HCT116 (cell line): ENCODE measurements at regions not wholly inside any gene's neighbourhood (a gene's known extent, or its start where the extent isn't known, plus 50 kb on each side); places are given as distances from the start of the nearest gene placed in this dataset.

Experiments
- ATAC-seq: fragments of 200-7000 bp; cut with Tn5 transposase; 2 replicates; pipeline ENCODE4 v1.9.1; 2020; ENCODE audit warnings: mild to moderate bottlenecking, moderate library complexity
- BruUV-seq: library from RNA; stranded (reverse); fragments of 400-500 nt; replicated peaks from 2 replicates; lab custom pipeline; 2021; lab: Mats Ljungman, UMichigan
- CTCF ChIA-PET: fragments of 300-600 bp; sonication (Branson Sonifier 250); formaldehyde crosslinking; loops from one replicate; lab custom pipeline; 2021; ENCODE audit warnings: antibody characterized with exemption; lab: Charles Lee
- POLR2A ChIA-PET: fragments of 300-600, 350-600 bp; sonication (Branson Sonifier 250); formaldehyde crosslinking; loops from one replicate; lab custom pipeline; 2021; ENCODE audit warnings: antibody characterized with exemption; lab: Charles Lee
- RAD21 ChIA-PET, 2 experiments: fragments of 300-600 bp; sonication (Branson Sonifier 250); formaldehyde crosslinking; loops; one replicate each; lab custom pipeline; 2023; ENCODE audit warnings: low total read pairs in 2 of 2; ENCODE audit not compliant: uncharacterized antibody in 2 of 2, unreplicated experiment in 2 of 2, low non-redundant PET in 1 of 2; lab: Charles Lee
- DNase-seq: peaks from one replicate; pipeline ENCODE4 v3.0.0-alpha.2; 2010; ENCODE audit warnings: low read depth, low spot score
- H2AFZ ChIP-seq: fragments of 200-600 bp; shearing (Covaris generic), sonication (generic); 2 replicates; pipeline ENCODE4 v1.6.1; 2017; ENCODE audit warnings: low read depth, mixed run types, mixed read lengths, antibody characterized with exemption, low read length; ENCODE audit not compliant: poor library complexity, severe bottlenecking
- H3K27ac ChIP-seq: 2 replicates; pipeline ENCODE4 v1.5.1; 2012; ENCODE audit warnings: low read depth, low read length
- H3K27me3 ChIP-seq: fragments of 200-600 bp; sonication (generic); 2 replicates; pipeline ENCODE4 v1.6.1; 2016; ENCODE audit warnings: mixed run types, low read length, mixed read lengths; ENCODE audit not compliant: insufficient read depth
- H3K36me3 ChIP-seq, 2 experiments: fragments of 200-500 bp in 1 of 2; fragments of 200-600 bp in 1 of 2; sonication (Bioruptor generic) in 1 of 2; sonication (generic) in 1 of 2; 2 replicates each; pipeline versions ENCODE4 v1.5.1 to v1.6.1; 2014 to 2016; ENCODE audit warnings: low read length in 2 of 2, inconsistent platforms in 1 of 2, mixed read lengths in 1 of 2, mixed run types in 1 of 2; ENCODE audit not compliant: insufficient read depth in 2 of 2, control insufficient read depth in 1 of 2
- H3K4me1 ChIP-seq, 2 experiments: fragments of 200-600 bp in 1 of 2; sonication (generic) in 1 of 2; 2 replicates each; pipeline versions ENCODE4 v1.5.1 to v1.6.1; 2012 to 2017; ENCODE audit warnings: low read length in 2 of 2, inconsistent platforms in 1 of 2, mild to moderate bottlenecking in 1 of 2, mixed read lengths in 1 of 2, mixed run types in 1 of 2, moderate library complexity in 1 of 2; ENCODE audit not compliant: insufficient read depth in 2 of 2, control insufficient read depth in 1 of 2
- H3K4me2 ChIP-seq: fragments of 200-600 bp; sonication (generic); 2 replicates; pipeline ENCODE4 v1.6.1; 2017; ENCODE audit warnings: mixed run types, low read length, mixed read lengths
- H3K4me3 ChIP-seq, 2 experiments: fragments of 200-600 bp in 1 of 2; sonication (generic) in 1 of 2; replicated peaks in 1 of 2; 2 replicates each; pipeline ENCODE4 v1.5.1; 2011 to 2016; ENCODE audit warnings: low read length in 2 of 2, control low read depth in 1 of 2, low read depth in 1 of 2, mild to moderate bottlenecking in 1 of 2, mixed read lengths in 1 of 2, mixed run types in 1 of 2
- H3K79me2 ChIP-seq: fragments of 200-600 bp; sonication (generic); 2 replicates; pipeline ENCODE4 v1.6.1; 2017; ENCODE audit warnings: mild to moderate bottlenecking, mixed run types, low read length, moderate library complexity, mixed read lengths; ENCODE audit not compliant: insufficient read depth
- H3K9ac ChIP-seq: fragments of 200-600 bp; sonication (generic); 2 replicates; pipeline ENCODE4 v1.6.1; 2016; ENCODE audit warnings: low read length, mixed read lengths
- H3K9me2 ChIP-seq: fragments of 200-600 bp; sonication (generic), shearing (Covaris generic); 2 replicates; pipeline ENCODE4 v1.6.1; 2017; ENCODE audit warnings: mixed run types, mild to moderate bottlenecking, moderate library complexity; ENCODE audit not compliant: insufficient read depth
- H3K9me3 ChIP-seq, 2 experiments: fragments of 200-500 bp in 1 of 2; fragments of 200-600 bp in 1 of 2; sonication (Bioruptor generic) in 1 of 2; sonication (generic) in 1 of 2; 2 replicates each; pipeline ENCODE4 v1.6.1; 2014 to 2017; ENCODE audit warnings: low read length in 2 of 2, mixed read lengths in 2 of 2, inconsistent platforms in 1 of 2, low read depth in 1 of 2, mild to moderate bottlenecking in 1 of 2, mixed run types in 1 of 2, moderate library complexity in 1 of 2; ENCODE audit not compliant: control insufficient read depth in 1 of 2, insufficient read depth in 1 of 2
- H4K20me1 ChIP-seq: fragments of 200-600 bp; sonication (generic), shearing (Covaris generic); 2 replicates; pipeline ENCODE4 v1.6.1; 2017; ENCODE audit warnings: mixed run types, mild to moderate bottlenecking, moderate library complexity; ENCODE audit not compliant: insufficient read depth
- CEBPB ChIP-seq: IDR thresholded peaks from 2 replicates; pipeline ENCODE4 v1.6.1; 2012; ENCODE audit warnings: low read depth
- ELF1 ChIP-seq: IDR thresholded peaks from 2 replicates; pipeline ENCODE4 v1.6.1; 2012; ENCODE audit warnings: low read depth, borderline replicate concordance
- EZH2 ChIP-seq: fragments of 200-600 bp; sonication (generic); IDR thresholded peaks from 2 replicates; pipeline ENCODE4 v1.6.1; 2017; ENCODE audit warnings: antibody characterized with exemption, mixed run types
- RAD21 ChIP-seq: IDR thresholded peaks from 2 replicates; pipeline ENCODE4 v1.6.1; 2012; ENCODE audit warnings: low read depth, mild to moderate bottlenecking
- TCF7L2 ChIP-seq: IDR thresholded peaks from 2 replicates; pipeline ENCODE4 v1.7.0; 2011; ENCODE audit warnings: borderline replicate concordance, inconsistent platforms; ENCODE audit not compliant: insufficient read depth, insufficient read length; ENCODE audit errors: extremely low read depth
- intact Hi-C: fragments of 100-400 bp; cut with micrococcal nuclease; formaldehyde crosslinking; loops from 2 replicates; pipeline ENCODE4 v1.10.0; 2022
- TF ChIP-seq, protein P1 (sequence below): IDR thresholded peaks from 2 replicates; pipeline ENCODE4 v1.6.1; 2011; ENCODE audit warnings: mild to moderate bottlenecking, low read length, moderate library complexity; ENCODE audit not compliant: insufficient replicate concordance; ENCODE audit errors: extremely low read depth
- TF ChIP-seq, protein P2 (sequence below): IDR thresholded peaks from 2 replicates; pipeline ENCODE4 v1.6.1; 2012
- TF ChIP-seq, protein P3 (sequence below), 3 experiments: fragments of 200-600 bp in 1 of 3; sonication (generic) in 1 of 3; IDR thresholded peaks in 2 of 3; conservative IDR thresholded peaks in 1 of 3; 2 replicates each; pipeline ENCODE4 v1.5.1; 2012 to 2017; ENCODE audit warnings: low read depth in 2 of 3, low read length in 2 of 3, antibody characterized with exemption in 1 of 3, borderline replicate concordance in 1 of 3, control low read depth in 1 of 3, mild to moderate bottlenecking in 1 of 3, mixed read lengths in 1 of 3, mixed run types in 1 of 3, moderate library complexity in 1 of 3; ENCODE audit not compliant: insufficient read depth in 1 of 3

DNA sequence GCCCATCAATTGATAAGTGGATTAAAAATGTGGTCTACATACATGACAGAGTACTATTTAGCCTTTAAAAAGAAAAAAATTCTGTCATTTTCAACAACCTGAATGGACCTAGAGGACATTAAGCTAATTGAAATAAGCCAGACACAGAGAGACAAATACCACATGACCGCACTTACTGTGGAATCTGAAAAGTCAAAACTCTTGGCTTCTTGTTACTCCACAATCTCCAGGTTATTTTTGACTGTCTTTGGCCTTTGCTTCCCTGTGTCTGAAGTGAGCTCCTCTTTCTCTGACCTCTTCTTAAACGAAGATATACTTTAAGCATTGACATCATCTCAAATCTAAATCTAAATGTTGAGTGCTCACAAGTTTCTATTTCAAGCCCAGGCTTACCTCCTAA, 265.5 kb upstream of the ADRA1B start:
- RAD21 ChIA-PET = no interaction called here
- Histone ChIP-seq H3K27ac (no peak overlapping the region), H3K9ac (no peak overlapping the region), H3K4me3 (no peak overlapping the region), H3K27me3 (no peaks in the 10 kb centered on the region), H3K79me2 (no peaks in the 10 kb centered on the region), H3K4me1 (no peaks in the 10 kb centered on the region), H3K9me3 (no peaks in the 10 kb centered on the region), H4K20me1 (no peaks in the 10 kb centered on the region), H3K4me2 (no peak overlapping the region), H3K9me2 (no peaks in the 10 kb centered on the region), H2AFZ (no peak overlapping the region), H3K36me3 (no peaks in the 10 kb centered on the region)
- no TSS peak for BruUV-seq
- CTCF ChIA-PET = no interaction called here
- TF ChIP-seq EZH2 (no peak), TCF7L2 (no peak), RAD21 (no peak), ELF1 (no peak), CEBPB (no peak)
- TF ChIP-seq, protein P1, sequence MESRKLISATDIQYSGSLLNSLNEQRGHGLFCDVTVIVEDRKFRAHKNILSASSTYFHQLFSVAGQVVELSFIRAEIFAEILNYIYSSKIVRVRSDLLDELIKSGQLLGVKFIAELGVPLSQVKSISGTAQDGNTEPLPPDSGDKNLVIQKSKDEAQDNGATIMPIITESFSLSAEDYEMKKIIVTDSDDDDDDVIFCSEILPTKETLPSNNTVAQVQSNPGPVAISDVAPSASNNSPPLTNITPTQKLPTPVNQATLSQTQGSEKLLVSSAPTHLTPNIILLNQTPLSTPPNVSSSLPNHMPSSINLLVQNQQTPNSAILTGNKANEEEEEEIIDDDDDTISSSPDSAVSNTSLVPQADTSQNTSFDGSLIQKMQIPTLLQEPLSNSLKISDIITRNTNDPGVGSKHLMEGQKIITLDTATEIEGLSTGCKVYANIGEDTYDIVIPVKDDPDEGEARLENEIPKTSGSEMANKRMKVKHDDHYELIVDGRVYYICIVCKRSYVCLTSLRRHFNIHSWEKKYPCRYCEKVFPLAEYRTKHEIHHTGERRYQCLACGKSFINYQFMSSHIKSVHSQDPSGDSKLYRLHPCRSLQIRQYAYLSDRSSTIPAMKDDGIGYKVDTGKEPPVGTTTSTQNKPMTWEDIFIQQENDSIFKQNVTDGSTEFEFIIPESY = no peak
- TF ChIP-seq, protein P2, sequence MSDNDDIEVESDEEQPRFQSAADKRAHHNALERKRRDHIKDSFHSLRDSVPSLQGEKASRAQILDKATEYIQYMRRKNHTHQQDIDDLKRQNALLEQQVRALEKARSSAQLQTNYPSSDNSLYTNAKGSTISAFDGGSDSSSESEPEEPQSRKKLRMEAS = no peak
- TF ChIP-seq, protein P3, sequence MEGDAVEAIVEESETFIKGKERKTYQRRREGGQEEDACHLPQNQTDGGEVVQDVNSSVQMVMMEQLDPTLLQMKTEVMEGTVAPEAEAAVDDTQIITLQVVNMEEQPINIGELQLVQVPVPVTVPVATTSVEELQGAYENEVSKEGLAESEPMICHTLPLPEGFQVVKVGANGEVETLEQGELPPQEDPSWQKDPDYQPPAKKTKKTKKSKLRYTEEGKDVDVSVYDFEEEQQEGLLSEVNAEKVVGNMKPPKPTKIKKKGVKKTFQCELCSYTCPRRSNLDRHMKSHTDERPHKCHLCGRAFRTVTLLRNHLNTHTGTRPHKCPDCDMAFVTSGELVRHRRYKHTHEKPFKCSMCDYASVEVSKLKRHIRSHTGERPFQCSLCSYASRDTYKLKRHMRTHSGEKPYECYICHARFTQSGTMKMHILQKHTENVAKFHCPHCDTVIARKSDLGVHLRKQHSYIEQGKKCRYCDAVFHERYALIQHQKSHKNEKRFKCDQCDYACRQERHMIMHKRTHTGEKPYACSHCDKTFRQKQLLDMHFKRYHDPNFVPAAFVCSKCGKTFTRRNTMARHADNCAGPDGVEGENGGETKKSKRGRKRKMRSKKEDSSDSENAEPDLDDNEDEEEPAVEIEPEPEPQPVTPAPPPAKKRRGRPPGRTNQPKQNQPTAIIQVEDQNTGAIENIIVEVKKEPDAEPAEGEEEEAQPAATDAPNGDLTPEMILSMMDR (IDR thresholded peaks at IDR 0.05 in 2 of 3, conservative IDR thresholded peaks at IDR 0.05 in 1 of 3; ENCODE audit: borderline replicate concordance in 1 of 3, insufficient read depth in 1 of 3, low read depth in 2 of 3, low read length in 2 of 3) = no peak
- DNase-seq (no peak), ATAC-seq (no peak)
- intact Hi-C loops = no loop called here
- POLR2A ChIA-PET = no interaction called here
